H1 (cell line): ENCODE measurements at regions not wholly inside any gene's neighbourhood (a gene's known extent, or its start where the extent isn't known, plus 50 kb on each side); places are given as distances from the start of the nearest gene placed in this dataset.

ENCODE experiments used
- CHD7 ChIP-seq: fragments of 300-600 bp; sonication (generic); IDR thresholded peaks from 2 replicates; pipeline ENCODE4 v1.7.1; 2012; ENCODE audit warnings: low read length, moderate library complexity, mild to moderate bottlenecking, inconsistent platforms; ENCODE audit not compliant: insufficient replicate concordance

GRCh38 chr3:161821591-161821990 is 325.0 kb downstream of the OTOL1 start (continued):
- no peak for TF ChIP-seq CHD7
